Activated B cell treated with CpG ODN at 0.5 μM for 24 hours (primary cell): ENCODE measurements at regions not wholly inside any gene's neighbourhood (a gene's known extent, or its start where the extent isn't known, plus 50 kb on each side); places are given as distances from the start of the nearest gene placed in this dataset.

Source experiments
- ATAC-seq: fragments of 200-7000 bp; cut with Tn5 transposase; one replicate; pipeline ENCODE4 v1.10.0; 2021; ENCODE audit warnings: low read depth, mild to moderate bottlenecking, moderate library complexity
- CTCF ChIA-PET: fragments of 350-600 bp; sonication (Branson Sonifier 250); formaldehyde crosslinking; loops from one replicate; lab custom pipeline; 2021; ENCODE audit warnings: antibody characterized with exemption; lab: Charles Lee
- POLR2A ChIA-PET: fragments of 350-600 bp; sonication (Branson Sonifier 250); formaldehyde crosslinking; loops from one replicate; lab custom pipeline; 2021; ENCODE audit warnings: antibody characterized with exemption; lab: Charles Lee
- DNase-seq: peaks from one replicate; pipeline ENCODE4 v3.0.0; 2022
- H3K27ac Mint-ChIP-seq: one replicate; pipeline ENCODE4 v1.8.0; 2020; ENCODE audit warnings: mixed read lengths
- H3K27me3 Mint-ChIP-seq: one replicate; pipeline ENCODE4 v1.8.0; 2021; ENCODE audit warnings: mixed read lengths
- H3K36me3 Mint-ChIP-seq: one replicate; pipeline ENCODE4 v1.8.0; 2021; ENCODE audit warnings: low read depth, mixed read lengths
- H3K4me1 Mint-ChIP-seq: one replicate; pipeline ENCODE4 v1.8.0; 2021; ENCODE audit warnings: mixed read lengths
- H3K4me3 Mint-ChIP-seq: one replicate; pipeline ENCODE4 v1.8.0; 2020; ENCODE audit warnings: mild to moderate bottlenecking, mixed read lengths
- H3K9me3 Mint-ChIP-seq: one replicate; pipeline ENCODE4 v1.8.0; 2020; ENCODE audit warnings: mixed read lengths
- intact Hi-C: fragments of 100-400 bp; cut with micrococcal nuclease; formaldehyde crosslinking; loops from one replicate; pipeline ENCODE4 v1.15.1; 2024
- TF ChIP-seq, protein P1 (sequence below): fragments of 200-600 bp; IDR thresholded peaks from one replicate; pipeline ENCODE4 v1.8.0; 2022; ENCODE audit warnings: antibody characterized with exemption, mild to moderate bottlenecking

DNA sequence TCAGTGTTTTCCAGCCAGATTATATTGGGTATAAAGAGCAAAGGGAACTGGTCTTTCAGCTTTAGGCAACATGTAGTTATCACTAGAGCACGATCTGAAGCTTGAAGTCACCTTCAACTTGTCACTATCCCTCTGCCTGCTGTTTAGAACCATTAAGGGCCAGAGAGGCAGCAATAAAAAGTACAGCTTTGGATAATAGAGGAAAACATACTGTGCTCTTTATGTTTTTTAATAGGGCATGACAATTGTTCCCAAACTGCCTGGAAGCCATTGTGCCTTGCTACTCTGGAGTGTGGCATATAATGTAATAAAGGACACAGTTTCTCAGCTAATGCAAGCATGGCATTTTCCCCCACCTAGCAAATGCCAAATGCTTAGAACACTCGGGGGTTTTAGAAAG, 1912.0 kb upstream of the RAG2 start:
- H3K27ac Mint-ChIP-seq, result no peak overlapping the region
- DNase-seq, result no peak
- TF ChIP-seq, protein P1, sequence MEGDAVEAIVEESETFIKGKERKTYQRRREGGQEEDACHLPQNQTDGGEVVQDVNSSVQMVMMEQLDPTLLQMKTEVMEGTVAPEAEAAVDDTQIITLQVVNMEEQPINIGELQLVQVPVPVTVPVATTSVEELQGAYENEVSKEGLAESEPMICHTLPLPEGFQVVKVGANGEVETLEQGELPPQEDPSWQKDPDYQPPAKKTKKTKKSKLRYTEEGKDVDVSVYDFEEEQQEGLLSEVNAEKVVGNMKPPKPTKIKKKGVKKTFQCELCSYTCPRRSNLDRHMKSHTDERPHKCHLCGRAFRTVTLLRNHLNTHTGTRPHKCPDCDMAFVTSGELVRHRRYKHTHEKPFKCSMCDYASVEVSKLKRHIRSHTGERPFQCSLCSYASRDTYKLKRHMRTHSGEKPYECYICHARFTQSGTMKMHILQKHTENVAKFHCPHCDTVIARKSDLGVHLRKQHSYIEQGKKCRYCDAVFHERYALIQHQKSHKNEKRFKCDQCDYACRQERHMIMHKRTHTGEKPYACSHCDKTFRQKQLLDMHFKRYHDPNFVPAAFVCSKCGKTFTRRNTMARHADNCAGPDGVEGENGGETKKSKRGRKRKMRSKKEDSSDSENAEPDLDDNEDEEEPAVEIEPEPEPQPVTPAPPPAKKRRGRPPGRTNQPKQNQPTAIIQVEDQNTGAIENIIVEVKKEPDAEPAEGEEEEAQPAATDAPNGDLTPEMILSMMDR, result no peak
- intact Hi-C loops, result no loop called here
- H3K9me3 Mint-ChIP-seq, result peaks cover 2% of the 10 kb centered on the region
- H3K4me1 Mint-ChIP-seq, result no peaks in the 10 kb centered on the region
- no peaks in the 10 kb centered on the region for H3K36me3 Mint-ChIP-seq
- CTCF ChIA-PET, result no interaction called here
- no peak overlapping the region for H3K4me3 Mint-ChIP-seq
- ATAC-seq, result no peak
- no peaks in the 10 kb centered on the region for H3K27me3 Mint-ChIP-seq
- POLR2A ChIA-PET, result no interaction called here

DNA sequence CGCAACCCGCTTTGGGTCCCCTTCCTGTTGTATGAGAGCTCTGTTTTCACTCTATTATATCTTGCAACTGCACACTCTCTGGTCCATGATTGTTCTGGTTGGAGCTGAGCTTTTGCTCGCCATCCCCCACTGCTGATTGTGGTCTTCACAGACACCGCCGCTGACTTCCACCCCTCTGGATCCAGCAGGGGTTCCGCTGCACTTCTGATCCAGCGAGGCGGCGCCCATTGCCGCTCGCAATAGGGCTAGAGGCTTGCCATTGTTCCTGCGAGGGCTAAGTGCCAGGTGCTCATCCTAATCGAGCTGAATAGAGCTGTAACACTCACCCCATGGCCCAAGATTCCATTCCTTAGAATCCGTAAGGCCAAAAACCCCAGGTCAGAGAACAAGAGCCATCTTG, 1905.8 kb upstream of the RAG2 start:
- Mint-ChIP-seq H3K36me3 (no peaks in the 10 kb centered on the region), H3K27me3 (no peaks in the 10 kb centered on the region), H3K27ac (no peak overlapping the region), H3K9me3 (peaks cover 6% of the 10 kb centered on the region), H3K4me1 (no peaks in the 10 kb centered on the region), H3K4me3 (no peak overlapping the region)
- DNase-seq (no peak), ATAC-seq (no peak)
- intact Hi-C loops, result no loop called here
- TF ChIP-seq, protein P1, result no peak
- ChIA-PET CTCF (no interaction called here), POLR2A (no interaction called here)

DNA sequence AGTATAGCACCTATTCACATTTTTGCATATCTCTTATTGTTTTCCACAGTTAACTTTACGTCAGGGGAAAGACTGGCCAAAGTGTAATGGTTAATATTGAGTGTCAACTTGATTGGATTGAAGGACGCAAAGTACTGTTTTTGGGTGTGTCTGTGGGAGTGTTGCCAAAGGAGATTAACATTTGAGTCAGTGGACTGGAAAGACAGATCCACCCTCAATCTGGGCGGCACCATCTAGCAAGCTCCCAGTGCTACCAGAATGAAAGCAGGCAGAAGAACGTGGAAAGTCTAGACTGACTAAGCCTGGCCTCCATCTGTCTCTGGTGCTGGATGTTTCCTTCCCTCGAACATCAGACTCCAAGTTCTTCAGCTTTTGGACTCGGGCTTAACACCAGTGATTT, 1900.7 kb upstream of the RAG2 start:
- Mint-ChIP-seq H3K4me3 (no peak overlapping the region), H3K9me3 (peaks cover 8% of the 10 kb centered on the region), H3K27me3 (no peaks in the 10 kb centered on the region), H3K36me3 (no peaks in the 10 kb centered on the region), H3K4me1 (no peaks in the 10 kb centered on the region), H3K27ac (no peak overlapping the region)
- ATAC-seq (no peak), DNase-seq (no peak)
- intact Hi-C loops, result no loop called here
- TF ChIP-seq, protein P1, result no peak
- CTCF ChIA-PET, result no interaction called here
- POLR2A ChIA-PET, result no interaction called here

DNA sequence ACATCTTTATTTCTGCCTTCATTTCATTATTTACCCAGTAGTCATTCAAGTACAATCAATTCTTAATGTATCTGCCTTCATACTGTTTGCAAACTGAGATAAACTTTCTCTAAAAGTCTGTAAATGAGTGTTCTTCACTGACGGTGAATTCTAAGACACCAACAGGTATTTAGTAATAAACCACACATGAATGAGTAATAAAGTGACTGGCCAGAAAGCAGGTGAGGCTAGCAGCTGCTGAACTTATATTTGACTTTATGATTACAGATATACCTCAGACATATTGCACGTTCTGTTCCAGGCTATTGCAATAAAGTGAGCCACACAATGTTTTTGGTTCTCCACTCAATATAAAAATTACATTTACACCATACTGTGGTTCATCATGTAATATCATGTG, 1894.0 kb upstream of the RAG2 start:
- Mint-ChIP-seq H3K36me3 (no peaks in the 10 kb centered on the region), H3K4me1 (no peaks in the 10 kb centered on the region), H3K9me3 (peaks cover 3% of the 10 kb centered on the region), H3K27me3 (no peaks in the 10 kb centered on the region), H3K27ac (no peak overlapping the region), H3K4me3 (no peak overlapping the region)
- CTCF ChIA-PET, result no interaction called here
- POLR2A ChIA-PET, result no interaction called here
- TF ChIP-seq, protein P1, result no peak
- intact Hi-C loops, result no loop called here
- ATAC-seq (no peak), DNase-seq (no peak)

DNA sequence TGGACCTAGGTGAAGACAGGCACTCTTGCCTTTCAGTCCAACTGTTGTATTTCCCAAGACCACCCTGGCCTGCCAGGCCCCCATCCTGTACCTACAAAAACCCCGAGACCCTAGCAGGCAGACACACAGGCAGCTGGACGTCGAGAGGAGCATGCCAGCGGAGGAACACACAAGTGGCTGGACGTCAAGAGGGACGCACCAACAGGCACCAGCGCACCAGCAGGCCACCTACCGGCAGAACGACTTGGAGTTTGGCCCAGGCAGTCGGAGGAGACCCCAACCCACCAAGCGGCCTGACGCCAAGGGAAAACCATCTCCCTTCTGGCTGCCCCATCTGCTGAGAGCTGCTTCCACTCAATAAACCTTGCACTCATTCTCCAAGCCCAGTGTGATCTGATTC, 1883.4 kb upstream of the RAG2 start:
- ChIA-PET POLR2A (no interaction called here), CTCF (no interaction called here)
- DNase-seq (no peak), ATAC-seq (no peak)
- no peaks in the 10 kb centered on the region for H3K36me3 Mint-ChIP-seq
- H3K4me1 Mint-ChIP-seq, result no peaks in the 10 kb centered on the region
- TF ChIP-seq, protein P1, result no peak
- intact Hi-C loops, result no loop called here
- H3K27me3 Mint-ChIP-seq, result no peaks in the 10 kb centered on the region
- H3K4me3 Mint-ChIP-seq, result no peak overlapping the region
- peaks cover 9% of the 10 kb centered on the region for H3K9me3 Mint-ChIP-seq
- H3K27ac Mint-ChIP-seq, result no peak overlapping the region
